HG02885 (cell line): ENCODE measurements at regions not wholly inside any gene's neighbourhood (a gene's known extent, or its start where the extent isn't known, plus 50 kb on each side); places are given as distances from the start of the nearest gene placed in this dataset.

ENCODE experiments used
- ATAC-seq: cut with Tn5 transposase; IDR thresholded peaks from one replicate; pipeline ENCODE4 v1.9.1; 2021; ENCODE audit warnings: mild to moderate bottlenecking; ENCODE audit not compliant: unreplicated experiment, poor library complexity

- ATAC-seq = no peak
These were observed 78.8 kb upstream of the DTNA start for GRCh38 chr18:34631093-34631966.

DNA sequence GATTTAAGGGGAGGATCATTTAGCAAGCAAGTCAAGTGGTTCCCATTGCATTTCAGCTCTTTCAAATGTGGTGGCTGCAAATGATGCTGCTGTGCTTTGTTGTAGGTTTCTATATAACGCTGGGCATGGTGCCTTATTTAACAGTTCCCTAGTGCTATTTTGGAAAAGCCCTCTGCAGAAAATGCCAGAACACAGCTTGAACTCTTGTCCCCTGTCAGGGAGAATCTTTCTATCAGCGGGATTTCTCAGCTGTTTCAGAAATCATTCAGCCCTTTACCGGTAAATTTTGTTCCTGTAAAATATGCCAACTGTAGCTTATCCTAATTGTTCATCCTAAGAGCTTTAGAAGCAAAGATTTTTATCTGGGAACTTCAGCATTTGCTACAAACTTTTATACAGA lies 77.8 kb upstream of the DTNA start:
- ATAC-seq = no peak

DNA sequence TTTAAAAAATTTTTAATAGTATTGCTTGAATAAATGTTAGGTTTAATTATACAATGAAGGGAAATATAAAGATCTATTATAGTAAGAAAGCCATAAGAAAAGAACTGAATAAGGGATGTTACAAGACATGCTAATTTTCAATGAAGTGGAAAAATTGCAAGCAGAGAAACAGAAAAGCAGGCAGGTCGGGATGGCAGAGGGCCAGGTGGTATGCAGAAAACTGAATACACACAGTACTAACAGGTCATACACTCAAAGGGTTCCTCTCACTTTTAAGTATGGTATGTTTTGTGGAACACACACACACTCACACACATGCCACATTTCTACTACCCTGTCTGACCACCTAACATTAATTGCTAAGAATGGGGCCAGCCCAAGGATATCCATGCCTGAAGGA lies 76.7 kb upstream of the DTNA start:
- no peak for ATAC-seq

GRCh38 chr18:34637094-34637801 lies 72.8 kb upstream of the DTNA start:
- no peak for ATAC-seq

- ATAC-seq = no peak
These were observed 70.4 kb upstream of the DTNA start for GRCh38 chr18:34639687-34640086.

DNA sequence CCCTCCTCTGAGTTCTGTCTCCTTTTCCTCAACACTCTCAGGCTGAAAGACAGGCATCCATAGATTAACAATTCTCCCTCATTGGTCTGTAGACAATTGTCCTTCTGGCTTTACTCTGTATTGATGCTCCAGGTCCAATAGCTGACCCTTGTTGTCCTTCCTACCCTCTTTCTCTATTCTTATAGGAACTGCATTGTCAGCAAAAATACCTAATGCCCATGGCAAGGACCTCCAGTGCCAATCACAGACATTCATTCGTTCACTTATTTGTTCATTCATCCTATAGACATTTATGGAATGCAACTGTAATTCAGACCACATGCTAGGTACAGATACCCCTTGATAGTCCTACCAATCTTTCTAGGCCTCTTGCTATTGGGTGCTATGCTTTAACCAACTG lies 69.8 kb upstream of the DTNA start:
- no peak for ATAC-seq

GRCh38 chr18:34643989-34644388 lies 66.1 kb upstream of the DTNA start:
- ATAC-seq = no peak

GRCh38 chr18:34647251-34647650 lies 62.8 kb upstream of the DTNA start:
- ATAC-seq = peak; percentile 93

DNA sequence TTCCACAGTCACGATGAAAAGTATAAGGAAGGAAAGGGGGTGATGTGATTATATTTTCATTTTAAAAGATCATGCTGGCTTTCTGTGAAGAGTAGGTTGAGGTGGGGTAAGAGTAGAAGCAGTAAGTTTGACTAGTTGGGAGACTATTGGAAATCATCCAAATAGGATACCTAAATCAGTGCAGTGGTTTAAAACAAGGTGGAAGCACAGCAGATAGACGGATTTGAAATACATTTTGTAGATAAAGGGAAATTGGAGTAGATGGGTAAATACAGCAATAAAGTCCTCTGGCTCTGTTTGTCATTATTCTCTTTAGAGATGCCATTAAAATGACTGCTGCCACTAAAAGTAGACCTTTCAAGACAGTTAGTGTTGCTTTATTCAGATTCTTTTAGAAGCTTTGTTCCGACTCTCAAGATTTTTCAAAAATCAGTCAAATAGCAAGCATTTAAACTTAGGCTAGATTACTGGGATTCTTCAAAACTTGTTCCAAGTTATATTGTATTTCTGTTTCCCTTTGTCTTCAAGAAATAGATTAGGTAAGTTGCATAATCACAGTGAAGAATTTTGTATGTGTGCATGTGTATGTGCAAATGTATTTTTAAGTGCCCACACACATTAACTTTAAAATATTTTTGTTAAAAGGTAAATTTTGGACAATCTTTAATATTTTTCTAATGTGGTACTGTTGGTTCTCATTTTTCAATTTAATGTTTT lies 61.7 kb upstream of the DTNA start:
- no peak for ATAC-seq

- no peak for ATAC-seq
These were observed 61.0 kb upstream of the DTNA start for GRCh38 chr18:34649080-34649479.

GRCh38 chr18:34650121-34650545 lies 60.0 kb upstream of the DTNA start:
- ATAC-seq = no peak

DNA sequence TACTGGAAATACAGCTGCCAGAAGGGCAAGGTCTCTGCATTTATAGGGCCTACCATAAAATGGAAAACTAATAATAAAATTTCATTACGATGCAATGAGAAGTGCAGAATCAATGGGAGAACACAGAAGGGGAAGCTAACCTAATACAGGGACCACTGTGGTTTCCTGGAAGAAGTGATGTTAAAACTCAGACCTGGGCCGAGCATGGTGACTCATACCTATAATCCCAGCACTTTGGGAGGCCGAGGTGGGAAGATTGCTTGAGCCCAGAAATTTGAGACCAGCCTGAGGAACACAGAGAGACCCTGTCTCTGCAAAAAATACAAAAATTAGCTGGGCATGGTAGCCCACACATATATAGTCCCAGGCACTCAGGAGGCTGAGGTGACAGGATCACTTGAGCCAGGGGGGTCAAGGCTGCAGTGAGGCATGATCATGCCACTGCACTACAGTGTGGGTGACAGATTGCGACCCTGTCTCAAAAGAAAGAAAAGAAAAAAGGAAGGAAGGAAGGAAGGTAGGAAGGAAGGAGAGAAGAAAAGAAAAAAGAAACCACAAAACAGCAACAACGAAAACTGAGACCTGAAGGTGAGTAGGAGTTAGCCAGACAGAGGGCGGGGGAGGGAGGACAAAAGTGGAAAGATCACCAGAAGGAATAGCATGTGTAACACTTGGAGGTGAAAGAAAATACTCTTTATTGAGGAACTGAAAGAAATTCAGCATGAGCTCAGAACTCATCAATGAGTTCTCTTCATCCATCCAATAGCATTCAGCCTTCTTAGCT lies 58.3 kb upstream of the DTNA start:
- ATAC-seq = no peak

GRCh38 chr18:34655131-34655530 lies 55.0 kb upstream of the DTNA start:
- ATAC-seq = no peak

DNA sequence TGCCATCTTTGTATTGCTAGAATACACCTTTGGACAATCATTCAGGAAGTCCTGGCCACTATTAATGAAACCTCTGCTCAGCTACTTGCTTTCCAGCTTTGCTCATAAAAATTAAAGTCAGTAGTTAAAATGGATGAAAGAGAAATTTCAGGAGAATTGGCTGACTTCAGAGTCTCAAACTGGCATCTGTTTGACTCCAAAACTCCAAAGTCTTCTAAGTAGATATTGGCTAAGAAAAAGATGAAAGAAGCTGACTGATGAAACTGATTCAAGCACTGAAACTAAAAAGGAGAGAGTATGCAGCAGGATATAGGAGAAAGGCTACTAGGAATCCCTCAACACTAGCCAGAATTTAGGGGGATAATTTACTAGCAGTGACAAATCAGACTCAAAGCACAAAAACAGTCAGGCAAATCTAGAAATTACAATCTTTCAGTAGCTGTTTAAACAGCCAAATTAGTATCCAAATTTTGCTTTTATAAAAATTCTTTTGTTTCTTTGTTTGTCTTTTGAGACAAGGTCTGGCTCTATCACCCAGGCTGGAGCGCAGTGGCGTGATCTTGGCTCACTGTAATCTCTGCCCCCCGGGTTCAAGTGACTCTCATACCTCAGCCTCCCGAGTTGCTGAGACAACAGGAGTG lies 52.1 kb upstream of the DTNA start:
- no peak for ATAC-seq

DNA sequence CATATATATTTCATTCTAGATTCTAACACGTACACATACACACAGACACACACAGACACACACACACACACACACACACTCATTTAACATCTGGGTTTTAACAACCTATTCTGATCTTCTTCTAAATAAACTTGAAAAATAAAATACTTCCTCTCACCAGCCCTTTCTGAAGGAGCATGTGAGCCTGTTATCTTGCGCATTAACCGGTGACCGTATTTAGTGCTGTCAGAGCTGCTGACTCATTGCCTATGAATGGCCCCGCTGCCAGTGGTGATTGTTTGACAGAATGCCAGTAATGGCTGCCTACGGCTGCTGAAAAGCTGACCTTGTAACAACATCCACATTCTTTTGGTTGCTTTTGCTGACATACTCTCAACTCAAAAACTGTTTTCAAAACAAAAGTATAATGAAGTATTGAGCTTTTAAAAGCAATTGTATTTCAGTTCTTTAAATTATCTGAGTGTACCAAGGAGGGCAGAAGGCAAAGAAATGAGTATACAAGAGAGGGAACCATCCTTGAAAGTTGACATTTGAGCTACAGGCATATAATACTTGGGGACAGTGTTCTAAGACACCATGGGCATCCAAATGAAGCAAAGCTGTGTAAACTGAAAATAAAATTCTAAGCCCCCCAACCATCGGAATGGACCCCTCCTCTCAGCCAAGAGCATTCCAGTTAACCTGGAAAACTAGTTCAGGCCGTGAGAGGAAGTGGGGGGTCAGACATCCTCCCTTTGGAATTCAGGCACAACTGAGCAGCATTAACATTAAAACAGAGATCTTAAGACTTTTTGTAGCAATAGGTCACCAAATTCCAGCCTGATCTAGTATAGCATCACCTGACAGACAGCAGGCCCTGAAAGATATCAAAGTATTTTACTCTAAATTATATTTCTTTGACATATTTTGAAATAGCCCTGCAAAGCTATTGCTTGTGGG lies 50.2 kb upstream of the DTNA start:
- ATAC-seq = no peak
